GM23338 (cell line): ENCODE measurements at regions not wholly inside any gene's neighbourhood (a gene's known extent, or its start where the extent isn't known, plus 50 kb on each side); places are given as distances from the start of the nearest gene placed in this dataset.
A peak's percentile ranks its signal among the peaks of the same experiment; 100 is the strongest.

Source experiments
- ATAC-seq: fragments of 200-7000 bp; cut with Tn5 transposase; 3 replicates; pipeline ENCODE4 v1.9.1; 2020
- DNase-seq: peaks from one replicate; pipeline ENCODE4 v3.0.0-alpha.2; 2015; ENCODE audit warnings: low spot score
- H2AFZ ChIP-seq: fragments of 200-600 bp; sonication (generic); 2 replicates; pipeline ENCODE4 v1.8.0; 2016; ENCODE audit warnings: antibody characterized with exemption, mild to moderate bottlenecking, moderate library complexity
- H3F3A ChIP-seq: fragments of 200-600 bp; sonication (generic); replicated peaks from 2 replicates; pipeline ENCODE4 v1.8.0; 2017; ENCODE audit warnings: antibody characterized with exemption, mixed run types, low read depth
- H3K27ac ChIP-seq: fragments of 200-600 bp; sonication (generic); 2 replicates; pipeline ENCODE4 v1.6.1; 2016; ENCODE audit warnings: low read depth
- H3K27me3 ChIP-seq: fragments of 200-600 bp; sonication (generic); 2 replicates; pipeline ENCODE4 v1.8.0; 2016; ENCODE audit warnings: mild to moderate bottlenecking, mixed run types, moderate library complexity; ENCODE audit not compliant: insufficient read depth
- H3K36me3 ChIP-seq: fragments of 200-600 bp; sonication (generic); 2 replicates; pipeline ENCODE4 v1.8.0; 2016; ENCODE audit warnings: mild to moderate bottlenecking; ENCODE audit not compliant: insufficient read depth
- H3K4me1 ChIP-seq: fragments of 200-600 bp; sonication (generic); 2 replicates; pipeline ENCODE4 v1.8.0; 2016; ENCODE audit warnings: mild to moderate bottlenecking, moderate library complexity; ENCODE audit not compliant: insufficient read depth
- H3K4me2 ChIP-seq: fragments of 200-600 bp; sonication (generic); 2 replicates; pipeline ENCODE4 v1.7.1; 2017; ENCODE audit warnings: mixed run types
- H3K4me3 ChIP-seq: fragments of 200-600 bp; sonication (generic); 2 replicates; pipeline ENCODE4 v1.6.1; 2016; ENCODE audit warnings: mixed run types
- H3K79me2 ChIP-seq: fragments of 200-600 bp; sonication (generic); replicated peaks from 2 replicates; pipeline ENCODE4 v1.8.0; 2017; ENCODE audit warnings: mild to moderate bottlenecking; ENCODE audit not compliant: insufficient read depth
- H3K9me2 ChIP-seq: fragments of 200-600 bp; sonication (generic); 2 replicates; pipeline ENCODE4 v1.8.0; 2017; ENCODE audit not compliant: insufficient read depth
- H4K20me1 ChIP-seq: fragments of 200-600 bp; sonication (generic); replicated peaks from 2 replicates; pipeline ENCODE4 v1.8.0; 2017; ENCODE audit warnings: mild to moderate bottlenecking; ENCODE audit not compliant: insufficient read depth
- H3K27ac Mint-ChIP-seq: 2 replicates; pipeline ENCODE4 v1.8.0; 2020; ENCODE audit warnings: inconsistent platforms, mild to moderate bottlenecking, moderate library complexity, mixed read lengths
- H3K27me3 Mint-ChIP-seq: 3 replicates; pipeline ENCODE4 v1.8.0; 2022; ENCODE audit warnings: low read depth, mild to moderate bottlenecking, moderate library complexity, mixed read lengths, inconsistent platforms; ENCODE audit not compliant: insufficient read depth, poor library complexity
- H3K36me3 Mint-ChIP-seq: 3 replicates; pipeline ENCODE4 v1.8.0; 2021; ENCODE audit warnings: low read depth, mild to moderate bottlenecking, inconsistent platforms, moderate library complexity, mixed read lengths
- H3K4me1 Mint-ChIP-seq: 3 replicates; pipeline ENCODE4 v1.8.0; 2020; ENCODE audit warnings: mild to moderate bottlenecking, inconsistent platforms, mixed read lengths
- H3K4me3 Mint-ChIP-seq: 3 replicates; pipeline ENCODE4 v1.8.0; 2021; ENCODE audit warnings: moderate library complexity, mild to moderate bottlenecking, inconsistent platforms, mixed read lengths
- H3K9me3 Mint-ChIP-seq: 3 replicates; pipeline ENCODE4 v1.8.0; 2020; ENCODE audit warnings: moderate library complexity, mild to moderate bottlenecking, inconsistent platforms, mixed read lengths
- EZH2phosphoT487 ChIP-seq: fragments of 200-600 bp; sonication (generic); IDR thresholded peaks from one replicate; pipeline ENCODE4 v1.8.1; 2018; ENCODE audit warnings: antibody characterized with exemption; ENCODE audit not compliant: unreplicated experiment
- REST ChIP-seq: IDR thresholded peaks from one replicate; pipeline ENCODE4 v1.6.1; 2018; ENCODE audit warnings: antibody characterized with exemption; ENCODE audit not compliant: unreplicated experiment
- ZNF462 ChIP-seq: fragments of 250-450 bp; sonication (Bioruptor Pico); IDR thresholded peaks from 2 replicates; pipeline ENCODE4 v1.5.0; 2020; ENCODE audit warnings: mild to moderate bottlenecking, moderate library complexity

DNA sequence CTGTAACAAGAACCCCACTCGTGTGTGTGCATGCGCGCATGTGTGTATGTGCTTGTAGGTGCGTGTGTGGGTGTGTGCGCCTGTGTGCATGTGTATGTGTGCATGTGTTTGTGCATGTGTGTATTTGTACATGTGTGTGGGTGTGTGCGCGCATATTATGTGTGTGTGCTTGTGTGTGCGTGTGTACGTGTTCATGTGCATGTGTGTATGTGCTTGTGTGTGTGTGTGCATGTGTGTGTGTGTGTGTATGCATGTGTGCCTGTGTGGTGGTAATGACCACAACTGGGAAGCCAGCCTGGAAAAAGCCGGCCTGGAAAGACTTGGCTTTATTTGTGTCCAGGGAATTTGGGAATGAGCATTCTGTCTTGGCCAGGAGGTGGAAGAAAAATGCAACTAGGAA lies 157.5 kb downstream of the PAX1 start (continued):
- TF ChIP-seq REST (no peak), EZH2phosphoT487 (no peak)

- Mint-ChIP-seq H3K9me3 (peaks cover 6% of the 10 kb centered on the region; the same call in 1 of the 3 replicates), H3K4me3 (peak overlapping the region; percentile 17; the same call in 1 of the 3 replicates), H3K27ac (peak overlapping the region; percentile 33), H3K36me3 (no peaks in the 10 kb centered on the region), H3K4me1 (peaks cover 14% of the 10 kb centered on the region), H3K27me3 (peaks cover 12% of the 10 kb centered on the region)
- Histone ChIP-seq H3K4me1 (no peaks in the 10 kb centered on the region; the same call in 1 of the 2 replicates), H3K27me3 (peaks cover 30% of the 10 kb centered on the region), H3K9me2 (0 out of 2 replicates have a peak, but pooled peaks cover 4% of the 10 kb centered on the region), H3K4me2 (peak overlapping the region; percentile 60; the same call in 1 of the 2 replicates), H2AFZ (peak overlapping the region; percentile 95), H4K20me1 (no peaks in the 10 kb centered on the region; the same call in 1 of the 2 replicates), H3K79me2 (no peaks in the 10 kb centered on the region), H3F3A (no peaks in the 10 kb centered on the region), H3K4me3 (no peak overlapping the region), H3K36me3 (no peaks in the 10 kb centered on the region), H3K27ac (no peak overlapping the region)
- ATAC-seq (peak; percentile 99), DNase-seq (peak; percentile 67)
- no peak for TF ChIP-seq EZH2phosphoT487
- TF ChIP-seq ZNF462 (CRISPR knock-in tag): 0 out of 2 replicates have a peak, but pooled peaks have one; percentile 50
Measured at GRCh38 chr20:21862259-21862946, 156.9 kb downstream of the PAX1 start.
